ENCODE measurements at regions not wholly inside any gene's neighbourhood (a gene's known extent, or its start where the extent isn't known, plus 50 kb on each side); places are given as distances from the start of the nearest gene placed in this dataset.

- dilution Hi-C loops (cut with MboI; ENCODE audit: extremely low pct_ligation_motif_present, low sequenced_read_pairs), result no loop called here
- ChIA-PET POLR2A (no interaction called here), CTCF (no interaction called here)
- H3K4me2 ChIP-seq (ENCODE audit: insufficient read depth, low read length), result no peak overlapping the region
- no peak overlapping the region for H3K9ac ChIP-seq (replicated peaks; ENCODE audit: extremely low read depth, insufficient read depth, low read length)
- intact Hi-C loops (cut with micrococcal nuclease), result no loop called here
- H3K9me3 ChIP-seq (replicated peaks; ENCODE audit: control insufficient read depth, insufficient read depth, low read length), result no peaks in the 10 kb centered on the region
- no peaks in the 10 kb centered on the region for H3K9me1 ChIP-seq (replicated peaks; ENCODE audit: control insufficient read depth, extremely low read depth, insufficient read depth, low read length)
- BruUV-seq (replicated peaks), result no TSS peak
- DNase-seq (ENCODE audit: low read depth, low spot score) (no peak), FAIRE-seq (no peak)
- no peak overlapping the region for H2AFZ ChIP-seq (ENCODE audit: low read depth, low read length)
- H3K4me1 ChIP-seq (ENCODE audit: control insufficient read depth, extremely low read depth, insufficient read depth, low read length), result peaks cover 5% of the 10 kb centered on the region
- H3K27ac ChIP-seq (ENCODE audit: insufficient read depth, low read depth, low read length), result no peak overlapping the region
- H3K79me2 ChIP-seq (ENCODE audit: control insufficient read depth, insufficient read depth, low read length), result no peaks in the 10 kb centered on the region
- TF ChIP-seq MYC (IDR thresholded peaks at IDR 0.05; ENCODE audit: low read depth, low read length), result no peak
- no peak for TF ChIP-seq GATA2 (IDR thresholded peaks at IDR 0.05; ENCODE audit: insufficient read depth, insufficient read length, low read depth, low read length)
- no peak for TF ChIP-seq FOS (IDR thresholded peaks at IDR 0.05; ENCODE audit: borderline replicate concordance, insufficient read depth, low read length)
- no peak for TF ChIP-seq CTCF (IDR thresholded peaks at IDR 0.05; ENCODE audit: extremely low read depth in 1 of 2, insufficient read depth in 1 of 2, low read depth in 1 of 2, low read length in 2 of 2)
- TF ChIP-seq JUN (IDR thresholded peaks at IDR 0.05; ENCODE audit: borderline replicate concordance, insufficient read depth, insufficient read length, low read depth), result no peak
- TF ChIP-seq MAX (IDR thresholded peaks at IDR 0.05; ENCODE audit: insufficient read depth, insufficient read length), result no peak
- H3K4me3 ChIP-seq (replicated peaks in 1 of 3; ENCODE audit: insufficient read depth in 1 of 3, low read depth in 1 of 3, low read length in 3 of 3), result no peak overlapping the region
- no peaks in the 10 kb centered on the region for H4K20me1 ChIP-seq (replicated peaks; ENCODE audit: control insufficient read depth, extremely low read depth, insufficient read depth, low read length)
- H3K36me3 ChIP-seq (ENCODE audit: control insufficient read depth in 2 of 2, extremely low read depth in 1 of 2, insufficient read depth in 2 of 2, low read length in 2 of 2), result no peaks in the 10 kb centered on the region
- no peaks in the 10 kb centered on the region for H3K27me3 ChIP-seq (ENCODE audit: control insufficient read depth in 2 of 2, insufficient read depth in 2 of 2, low read length in 2 of 2)
Observed at GRCh38 chr19:28285917-28286316, 927.0 kb downstream of the UQCRFS1 start.

DNA sequence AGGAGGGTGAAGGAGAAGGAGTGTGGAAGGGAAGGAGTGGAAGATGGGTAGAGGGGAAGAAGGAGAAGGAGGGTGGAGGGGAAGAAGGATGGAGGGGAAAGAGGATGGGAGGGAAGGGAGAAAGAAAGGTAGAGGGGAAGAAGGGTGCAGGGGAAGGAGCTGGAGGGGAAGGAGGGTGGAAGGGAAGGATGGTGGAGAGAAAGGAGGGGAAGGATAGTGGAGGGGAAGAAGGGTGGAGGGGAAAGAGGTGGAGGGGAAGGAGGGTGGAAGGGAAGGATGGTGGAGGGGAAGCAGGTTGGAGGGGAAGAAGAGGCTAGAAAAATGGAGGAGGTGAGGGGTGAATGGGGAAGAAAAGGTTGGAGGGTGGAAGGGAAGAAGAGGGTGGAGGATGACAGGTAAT lies 927.9 kb downstream of the UQCRFS1 start:
- DNase-seq (ENCODE audit: low read depth, low spot score) (no peak), FAIRE-seq (no peak)
- BruUV-seq (replicated peaks), result no TSS peak
- Histone ChIP-seq H3K27ac (ENCODE audit: insufficient read depth, low read depth, low read length) (no peak overlapping the region), H3K27me3 (ENCODE audit: control insufficient read depth in 2 of 2, insufficient read depth in 2 of 2, low read length in 2 of 2) (no peaks in the 10 kb centered on the region), H3K4me2 (ENCODE audit: insufficient read depth, low read length) (no peak overlapping the region), H3K9me1 (replicated peaks; ENCODE audit: control insufficient read depth, extremely low read depth, insufficient read depth, low read length) (no peaks in the 10 kb centered on the region), H2AFZ (ENCODE audit: low read depth, low read length) (no peak overlapping the region), H4K20me1 (replicated peaks; ENCODE audit: control insufficient read depth, extremely low read depth, insufficient read depth, low read length) (no peaks in the 10 kb centered on the region), H3K79me2 (ENCODE audit: control insufficient read depth, insufficient read depth, low read length) (no peaks in the 10 kb centered on the region), H3K9ac (replicated peaks; ENCODE audit: extremely low read depth, insufficient read depth, low read length) (no peak overlapping the region), H3K4me1 (ENCODE audit: control insufficient read depth, extremely low read depth, insufficient read depth, low read length) (peaks cover 2% of the 10 kb centered on the region), H3K4me3 (replicated peaks in 1 of 3; ENCODE audit: insufficient read depth in 1 of 3, low read depth in 1 of 3, low read length in 3 of 3) (no peak overlapping the region), H3K9me3 (replicated peaks; ENCODE audit: control insufficient read depth, insufficient read depth, low read length) (no peaks in the 10 kb centered on the region), H3K36me3 (ENCODE audit: control insufficient read depth in 2 of 2, extremely low read depth in 1 of 2, insufficient read depth in 2 of 2, low read length in 2 of 2) (no peaks in the 10 kb centered on the region)
- ChIA-PET POLR2A (no interaction called here), CTCF (no interaction called here)
- dilution Hi-C loops (cut with MboI; ENCODE audit: extremely low pct_ligation_motif_present, low sequenced_read_pairs) (no loop called here), intact Hi-C loops (cut with micrococcal nuclease) (no loop called here)
- TF ChIP-seq JUN (IDR thresholded peaks at IDR 0.05; ENCODE audit: borderline replicate concordance, insufficient read depth, insufficient read length, low read depth) (no peak), POLR2A (IDR thresholded peaks at IDR 0.05; ENCODE audit: low read depth, low read length) (no peak), MYC (IDR thresholded peaks at IDR 0.05; ENCODE audit: low read depth, low read length) (no peak), MAX (IDR thresholded peaks at IDR 0.05; ENCODE audit: insufficient read depth, insufficient read length) (no peak), POLR2AphosphoS5 (IDR thresholded peaks at IDR 0.05; ENCODE audit: insufficient read depth, low read depth, low read length) (no peak), CTCF (IDR thresholded peaks at IDR 0.05; ENCODE audit: extremely low read depth in 1 of 2, insufficient read depth in 1 of 2, low read depth in 1 of 2, low read length in 2 of 2) (no peak), GATA2 (IDR thresholded peaks at IDR 0.05; ENCODE audit: insufficient read depth, insufficient read length, low read depth, low read length) (no peak), FOS (IDR thresholded peaks at IDR 0.05; ENCODE audit: borderline replicate concordance, insufficient read depth, low read length) (no peak)

Data from endothelial cell of umbilical vein (primary cell).